Astrocyte (in vitro differentiated cells and primary cell): ENCODE measurements at regions not wholly inside any gene's neighbourhood (a gene's known extent, or its start where the extent isn't known, plus 50 kb on each side); places are given as distances from the start of the nearest gene placed in this dataset.

Source experiments
- DNase-seq: peaks from one replicate; pipeline ENCODE4 v3.0.0-alpha.2; 2010; ENCODE audit warnings: low read depth
- FAIRE-seq: peaks from 2 replicates; lab custom pipeline; 2011; peaks lifted over from hg19 to GRCh38; lab: Jason Lieb, UNC
- H2AFZ ChIP-seq: 2 replicates; pipeline ENCODE4 v1.6.0; 2012; ENCODE audit warnings: low read depth, low read length, inconsistent platforms
- H3K27ac ChIP-seq: 2 replicates; pipeline ENCODE4 v1.5.1; 2011; ENCODE audit warnings: low read depth, low read length, inconsistent platforms
- H3K27me3 ChIP-seq: 2 replicates; pipeline ENCODE4 v1.6.0; 2011; ENCODE audit warnings: low read length, inconsistent platforms; ENCODE audit not compliant: insufficient read depth
- H3K36me3 ChIP-seq: 2 replicates; pipeline ENCODE4 v1.5.1; 2011; ENCODE audit warnings: low read length, inconsistent platforms; ENCODE audit not compliant: insufficient read depth
- H3K4me1 ChIP-seq: 2 replicates; pipeline ENCODE4 v1.5.1; 2011; ENCODE audit warnings: low read length, inconsistent platforms; ENCODE audit not compliant: insufficient read depth
- H3K4me2 ChIP-seq: 2 replicates; pipeline ENCODE4 v1.6.0; 2012; ENCODE audit warnings: low read length, inconsistent platforms
- H3K4me3 ChIP-seq: 2 replicates; pipeline ENCODE4 v1.5.1; 2011; ENCODE audit warnings: low read depth, mild to moderate bottlenecking, low read length, inconsistent platforms; ENCODE audit not compliant: insufficient read depth
- H3K79me2 ChIP-seq: 2 replicates; pipeline ENCODE4 v1.6.0; 2012; ENCODE audit warnings: mild to moderate bottlenecking, low read length, inconsistent platforms; ENCODE audit not compliant: insufficient read depth
- H3K9ac ChIP-seq: 2 replicates; pipeline ENCODE4 v1.6.0; 2012; ENCODE audit warnings: mild to moderate bottlenecking, low read length, inconsistent platforms
- H3K9me3 ChIP-seq: 2 replicates; pipeline ENCODE4 v1.5.1; 2012; ENCODE audit warnings: low read depth, mild to moderate bottlenecking, low read length, inconsistent platforms; ENCODE audit not compliant: insufficient read depth
- H4K20me1 ChIP-seq: 2 replicates; pipeline ENCODE4 v1.6.0; 2012; ENCODE audit warnings: low read length, inconsistent platforms; ENCODE audit not compliant: insufficient read depth
- H3K27ac Mint-ChIP-seq: one replicate; pipeline ENCODE4 v1.8.0; 2021; ENCODE audit warnings: mild to moderate bottlenecking, mixed read lengths; ENCODE audit not compliant: unreplicated experiment
- H3K27me3 Mint-ChIP-seq: one replicate; pipeline ENCODE4 v1.8.0; 2021; ENCODE audit warnings: low read depth, mixed read lengths; ENCODE audit not compliant: unreplicated experiment
- H3K36me3 Mint-ChIP-seq: one replicate; pipeline ENCODE4 v1.8.0; 2021; ENCODE audit warnings: low read depth, mixed read lengths; ENCODE audit not compliant: unreplicated experiment
- H3K4me1 Mint-ChIP-seq: one replicate; pipeline ENCODE4 v1.8.0; 2021; ENCODE audit warnings: low read depth, mixed read lengths; ENCODE audit not compliant: unreplicated experiment
- H3K4me3 Mint-ChIP-seq: one replicate; pipeline ENCODE4 v1.8.0; 2021; ENCODE audit warnings: mild to moderate bottlenecking, moderate library complexity, mixed read lengths; ENCODE audit not compliant: unreplicated experiment
- H3K9me3 Mint-ChIP-seq: one replicate; pipeline ENCODE4 v1.8.0; 2021; ENCODE audit warnings: mild to moderate bottlenecking, mixed read lengths; ENCODE audit not compliant: unreplicated experiment
- CTCF ChIP-seq: IDR thresholded peaks from 2 replicates; pipeline ENCODE4 v1.5.1; 2011; ENCODE audit warnings: low read depth, mild to moderate bottlenecking, inconsistent platforms, low read length, moderate library complexity; ENCODE audit not compliant: insufficient read depth
- EZH2 ChIP-seq: IDR thresholded peaks from 2 replicates; pipeline ENCODE4 v1.6.1; 2012; ENCODE audit warnings: mild to moderate bottlenecking, low read length, inconsistent platforms; ENCODE audit not compliant: insufficient read depth

- Histone ChIP-seq H3K4me3 (no peak overlapping the region), H3K4me1 (no peaks in the 10 kb centered on the region), H3K9me3 (peaks cover 11% of the 10 kb centered on the region), H3K9ac (no peak overlapping the region), H3K27me3 (no peaks in the 10 kb centered on the region), H4K20me1 (no peaks in the 10 kb centered on the region), H3K79me2 (no peaks in the 10 kb centered on the region), H3K4me2 (no peak overlapping the region), H3K36me3 (no peaks in the 10 kb centered on the region), H3K27ac (no peak overlapping the region), H2AFZ (no peak overlapping the region)
- Mint-ChIP-seq H3K4me3 (no peak overlapping the region), H3K27me3 (peaks cover 33% of the 10 kb centered on the region), H3K4me1 (peaks cover 6% of the 10 kb centered on the region), H3K27ac (no peak overlapping the region), H3K36me3 (no peaks in the 10 kb centered on the region), H3K9me3 (no peaks in the 10 kb centered on the region)
- TF ChIP-seq CTCF (no peak), EZH2 (no peak)
- FAIRE-seq (no peak), DNase-seq (no peak)
These were observed 228.3 kb downstream of the MYCN start for GRCh38 chr2:16168506-16169264.

GRCh38 chr2:16167870-16168426 lies 227.6 kb downstream of the MYCN start:
- H3K27ac Mint-ChIP-seq, result no peak overlapping the region
- Histone ChIP-seq H3K27me3 (no peaks in the 10 kb centered on the region), H4K20me1 (no peaks in the 10 kb centered on the region), H3K36me3 (no peaks in the 10 kb centered on the region), H3K27ac (no peak overlapping the region), H3K4me1 (no peaks in the 10 kb centered on the region), H3K4me2 (no peak overlapping the region), H3K9me3 (peaks cover 11% of the 10 kb centered on the region), H3K9ac (no peak overlapping the region), H2AFZ (no peak overlapping the region), H3K4me3 (no peak overlapping the region), H3K79me2 (no peaks in the 10 kb centered on the region)
- H3K4me3 Mint-ChIP-seq, result peak overlapping the region; percentile 5
- no peaks in the 10 kb centered on the region for H3K36me3 Mint-ChIP-seq
- peaks cover 33% of the 10 kb centered on the region for H3K27me3 Mint-ChIP-seq
- FAIRE-seq (no peak), DNase-seq (no peak)
- H3K4me1 Mint-ChIP-seq, result peaks cover 6% of the 10 kb centered on the region
- no peak for TF ChIP-seq EZH2
- peaks cover 1% of the 10 kb centered on the region for H3K9me3 Mint-ChIP-seq

GRCh38 chr2:16167451-16167861 lies 227.1 kb downstream of the MYCN start:
- Histone ChIP-seq H3K4me2 (no peak overlapping the region), H3K79me2 (no peaks in the 10 kb centered on the region), H3K36me3 (no peaks in the 10 kb centered on the region), H2AFZ (no peak overlapping the region), H3K27ac (no peak overlapping the region), H3K9ac (no peak overlapping the region), H3K4me1 (no peaks in the 10 kb centered on the region), H3K9me3 (peaks cover 11% of the 10 kb centered on the region), H3K4me3 (no peak overlapping the region), H4K20me1 (no peaks in the 10 kb centered on the region), H3K27me3 (no peaks in the 10 kb centered on the region)
- H3K4me3 Mint-ChIP-seq, result peak overlapping the region; percentile 5
- H3K9me3 Mint-ChIP-seq, result peaks cover 1% of the 10 kb centered on the region
- FAIRE-seq, result no peak
- H3K27me3 Mint-ChIP-seq, result peaks cover 36% of the 10 kb centered on the region
- no peaks in the 10 kb centered on the region for H3K36me3 Mint-ChIP-seq
- H3K4me1 Mint-ChIP-seq, result peaks cover 6% of the 10 kb centered on the region
- no peak for TF ChIP-seq EZH2
- no peak for TF ChIP-seq CTCF
- no peak for DNase-seq
- H3K27ac Mint-ChIP-seq, result no peak overlapping the region
